ENCODE measurements at regions not wholly inside any gene's neighbourhood (a gene's known extent, or its start where the extent isn't known, plus 50 kb on each side); places are given as distances from the start of the nearest gene placed in this dataset.

GRCh38 chr2:34991508-34992274, 1363.9 kb upstream of the CRIM1 start:
- Histone ChIP-seq H3K27me3 (ENCODE audit: control insufficient read depth, insufficient read depth, low read length) (no peaks in the 10 kb centered on the region), H3K9ac (ENCODE audit: low read length in 3 of 3) (no peak overlapping the region), H3K9me3 (ENCODE audit: control insufficient read depth in 2 of 3, insufficient read depth in 1 of 3, low read length in 3 of 3) (no peaks in the 10 kb centered on the region), H3K4me1 (ENCODE audit: control insufficient read depth in 2 of 3, insufficient read depth in 2 of 3, low read depth in 1 of 3, low read length in 3 of 3) (no peaks in the 10 kb centered on the region), H3K36me3 (ENCODE audit: control insufficient read depth in 2 of 3, insufficient read depth in 3 of 3, low read length in 3 of 3) (no peaks in the 10 kb centered on the region), H3K27ac (ENCODE audit: low read depth in 2 of 2, low read length in 2 of 2) (no peak overlapping the region), H3K4me3 (ENCODE audit: low read length in 3 of 3) (no peak overlapping the region)
- no peak for TF ChIP-seq CTCF (IDR thresholded peaks at IDR 0.05; ENCODE audit: borderline replicate concordance, extremely low read depth, insufficient read depth)
- FAIRE-seq (no peak), DNase-seq (no peak)
- intact Hi-C loops (cut with DNase I), result no loop called here

GRCh38 chr2:34985474-34985873, 1370.1 kb upstream of the CRIM1 start:
- intact Hi-C loops (cut with DNase I), result no loop called here
- no peak for TF ChIP-seq CTCF (IDR thresholded peaks at IDR 0.05; ENCODE audit: borderline replicate concordance, extremely low read depth, insufficient read depth)

GRCh38 chr2:34980689-34981088, 1374.9 kb upstream of the CRIM1 start:
- Histone ChIP-seq H3K27ac (ENCODE audit: low read depth in 2 of 2, low read length in 2 of 2) (no peak overlapping the region), H3K9me3 (ENCODE audit: control insufficient read depth in 2 of 3, insufficient read depth in 1 of 3, low read length in 3 of 3) (no peaks in the 10 kb centered on the region)
- no peak for FAIRE-seq

More at GRCh38 chr2:34985474-34985873, 1370.1 kb upstream of the CRIM1 start:
- Histone ChIP-seq H3K27me3 (ENCODE audit: control insufficient read depth, insufficient read depth, low read length) (no peaks in the 10 kb centered on the region), H3K36me3 (ENCODE audit: control insufficient read depth in 2 of 3, insufficient read depth in 3 of 3, low read length in 3 of 3) (no peaks in the 10 kb centered on the region), H3K4me1 (ENCODE audit: control insufficient read depth in 2 of 3, insufficient read depth in 2 of 3, low read depth in 1 of 3, low read length in 3 of 3) (no peaks in the 10 kb centered on the region), H3K9ac (ENCODE audit: low read length in 3 of 3) (no peak overlapping the region), H3K9me3 (ENCODE audit: control insufficient read depth in 2 of 3, insufficient read depth in 1 of 3, low read length in 3 of 3) (no peaks in the 10 kb centered on the region), H3K27ac (ENCODE audit: low read depth in 2 of 2, low read length in 2 of 2) (no peak overlapping the region), H3K4me3 (ENCODE audit: low read length in 3 of 3) (no peak overlapping the region)
- no peak for FAIRE-seq
- no peak for DNase-seq

More at GRCh38 chr2:34980689-34981088, 1374.9 kb upstream of the CRIM1 start:
- no peak for DNase-seq
- TF ChIP-seq CTCF (IDR thresholded peaks at IDR 0.05; ENCODE audit: borderline replicate concordance, extremely low read depth, insufficient read depth), result no peak
- Histone ChIP-seq H3K9ac (ENCODE audit: low read length in 3 of 3) (no peak overlapping the region), H3K4me1 (ENCODE audit: control insufficient read depth in 2 of 3, insufficient read depth in 2 of 3, low read depth in 1 of 3, low read length in 3 of 3) (no peaks in the 10 kb centered on the region), H3K27me3 (ENCODE audit: control insufficient read depth, insufficient read depth, low read length) (no peaks in the 10 kb centered on the region), H3K4me3 (ENCODE audit: low read length in 3 of 3) (no peak overlapping the region), H3K36me3 (ENCODE audit: control insufficient read depth in 2 of 3, insufficient read depth in 3 of 3, low read length in 3 of 3) (no peaks in the 10 kb centered on the region)
- intact Hi-C loops (cut with DNase I), result no loop called here

All from kidney (tissue), 13 donors.